T-helper 1 cell treated with Interleukin-12 subunit alpha and Interleukin-12 subunit beta and Interleukin-4 antibody, amounts not matched to agents 30 ng/mL and 1 ng/mL, for 36 hours (primary cell): ENCODE measurements at regions not wholly inside any gene's neighbourhood (a gene's known extent, or its start where the extent isn't known, plus 50 kb on each side); places are given as distances from the start of the nearest gene placed in this dataset.
"Not testable (repeated sequence)": the region's sequence is repeated elsewhere in the genome, so short reads cannot be mapped to it uniquely, and the experiment has no call there.

Experiments used
- intact Hi-C: fragments of 100-400 bp; cut with micrococcal nuclease; formaldehyde crosslinking; loops from one replicate; pipeline ENCODE4 v1.15.1; 2024

GRCh38 chr18:10080372-10080771, 166.6 kb downstream of the VAPA start:
- intact Hi-C loops, result no loop called here

GRCh38 chr18:10081492-10081891, 167.7 kb downstream of the VAPA start:
- intact Hi-C loops, result no loop called here

GRCh38 chr18:10085416-10085815, 171.6 kb downstream of the VAPA start:
- intact Hi-C loops, result no loop called here

GRCh38 chr18:10085876-10086275, 172.1 kb downstream of the VAPA start:
- intact Hi-C loops, result no loop called here

GRCh38 chr18:10086458-10087210, 172.8 kb downstream of the VAPA start:
- intact Hi-C loops, result no loop called here

GRCh38 chr18:10088734-10089133, 174.9 kb downstream of the VAPA start:
- intact Hi-C loops, result no loop called here

GRCh38 chr18:10089881-10090280, 176.1 kb downstream of the VAPA start:
- intact Hi-C loops, result no loop called here

- intact Hi-C loops, result no loop called here
These were observed 176.9 kb downstream of the VAPA start for GRCh38 chr18:10090668-10091067.

GRCh38 chr18:10093445-10093844, 179.6 kb downstream of the VAPA start:
- intact Hi-C loops, result no loop called here

GRCh38 chr18:10094154-10094553, 180.3 kb downstream of the VAPA start:
- intact Hi-C loops, result no loop called here

GRCh38 chr18:10094655-10095054, 180.8 kb downstream of the VAPA start:
- intact Hi-C loops, result no loop called here

GRCh38 chr18:10095356-10095755, 181.5 kb downstream of the VAPA start:
- intact Hi-C loops, result no loop called here

- intact Hi-C loops, result no loop called here
These were observed 185.8 kb downstream of the VAPA start for GRCh38 chr18:10099539-10100140.

- intact Hi-C loops, result no loop called here
These were observed 186.4 kb downstream of the VAPA start for GRCh38 chr18:10100196-10100595.

GRCh38 chr18:10100941-10101701, 187.3 kb downstream of the VAPA start:
- intact Hi-C loops, result no loop called here

GRCh38 chr18:10101729-10102128, 187.9 kb downstream of the VAPA start:
- intact Hi-C loops, result no loop called here

- intact Hi-C loops, result not testable (repeated sequence)
These were observed 191.3 kb downstream of the VAPA start for GRCh38 chr18:10105118-10105517.

- intact Hi-C loops, result no loop called here
These were observed 197.4 kb downstream of the VAPA start for GRCh38 chr18:10111191-10111590.

- intact Hi-C loops, result no loop called here
These were observed 198.1 kb downstream of the VAPA start for GRCh38 chr18:10111944-10112343.

GRCh38 chr18:10113121-10114022, 199.6 kb downstream of the VAPA start:
- intact Hi-C loops, result no loop called here

GRCh38 chr18:10114717-10115463, 201.1 kb downstream of the VAPA start:
- intact Hi-C loops, result no loop called here
